Erythroblast (primary cell): ENCODE measurements at regions not wholly inside any gene's neighbourhood (a gene's known extent, or its start where the extent isn't known, plus 50 kb on each side); places are given as distances from the start of the nearest gene placed in this dataset.

Source experiments
- GATA1 ChIP-seq: IDR thresholded peaks from 2 replicates; pipeline ENCODE4 v1.6.1; 2011; ENCODE audit warnings: low read depth, mild to moderate bottlenecking, control low read depth, low read length, moderate library complexity
- POLR2A ChIP-seq: IDR thresholded peaks from 2 replicates; pipeline ENCODE4 v1.6.1; 2011; ENCODE audit warnings: mild to moderate bottlenecking, low read length

- TF ChIP-seq POLR2A = no peak
- no peak for TF ChIP-seq GATA1
Measured at GRCh38 chr5:136731241-136731900, 366.0 kb upstream of the TRPC7 start.
